H1 (cell line): ENCODE measurements at regions not wholly inside any gene's neighbourhood (a gene's known extent, or its start where the extent isn't known, plus 50 kb on each side); places are given as distances from the start of the nearest gene placed in this dataset.

Source experiments
- POLR2A ChIP-seq, 2 experiments: IDR thresholded peaks; 1 replicate in 1 of 2; 2 replicates in 1 of 2; pipeline ENCODE4 v1.6.1; 2011; ENCODE audit warnings: low read depth in 2 of 2, low read length in 2 of 2, mild to moderate bottlenecking in 2 of 2; ENCODE audit errors: control extremely low read depth in 1 of 2
- TF ChIP-seq, protein P1 (sequence below): fragments of 300-600 bp; sonication (generic); IDR thresholded peaks from 2 replicates; pipeline ENCODE4 v1.7.1; 2012; ENCODE audit warnings: low read length, moderate library complexity, mild to moderate bottlenecking, inconsistent platforms; ENCODE audit not compliant: insufficient replicate concordance

DNA sequence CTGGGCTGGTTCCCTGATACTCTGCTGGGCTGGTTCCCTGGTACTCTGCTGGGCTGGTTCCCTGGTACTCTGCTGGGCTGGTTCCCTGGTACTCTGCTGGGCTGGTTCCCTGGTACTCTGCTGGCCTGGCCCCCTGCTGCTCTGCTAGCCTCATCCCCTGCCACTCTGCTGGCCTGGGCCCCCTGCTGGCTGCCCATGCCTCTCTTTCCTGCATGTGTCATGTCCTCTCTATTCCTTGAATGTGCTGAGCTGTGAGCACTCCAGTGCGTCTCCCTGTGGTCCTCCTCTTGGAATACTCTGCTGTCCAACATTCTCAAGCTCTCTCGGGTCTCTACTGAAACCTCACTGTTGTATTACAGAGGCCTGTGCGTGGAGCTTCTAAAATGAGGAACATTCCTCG, 216.3 kb downstream of the RNF144A start (continued):
- TF ChIP-seq, protein P1, sequence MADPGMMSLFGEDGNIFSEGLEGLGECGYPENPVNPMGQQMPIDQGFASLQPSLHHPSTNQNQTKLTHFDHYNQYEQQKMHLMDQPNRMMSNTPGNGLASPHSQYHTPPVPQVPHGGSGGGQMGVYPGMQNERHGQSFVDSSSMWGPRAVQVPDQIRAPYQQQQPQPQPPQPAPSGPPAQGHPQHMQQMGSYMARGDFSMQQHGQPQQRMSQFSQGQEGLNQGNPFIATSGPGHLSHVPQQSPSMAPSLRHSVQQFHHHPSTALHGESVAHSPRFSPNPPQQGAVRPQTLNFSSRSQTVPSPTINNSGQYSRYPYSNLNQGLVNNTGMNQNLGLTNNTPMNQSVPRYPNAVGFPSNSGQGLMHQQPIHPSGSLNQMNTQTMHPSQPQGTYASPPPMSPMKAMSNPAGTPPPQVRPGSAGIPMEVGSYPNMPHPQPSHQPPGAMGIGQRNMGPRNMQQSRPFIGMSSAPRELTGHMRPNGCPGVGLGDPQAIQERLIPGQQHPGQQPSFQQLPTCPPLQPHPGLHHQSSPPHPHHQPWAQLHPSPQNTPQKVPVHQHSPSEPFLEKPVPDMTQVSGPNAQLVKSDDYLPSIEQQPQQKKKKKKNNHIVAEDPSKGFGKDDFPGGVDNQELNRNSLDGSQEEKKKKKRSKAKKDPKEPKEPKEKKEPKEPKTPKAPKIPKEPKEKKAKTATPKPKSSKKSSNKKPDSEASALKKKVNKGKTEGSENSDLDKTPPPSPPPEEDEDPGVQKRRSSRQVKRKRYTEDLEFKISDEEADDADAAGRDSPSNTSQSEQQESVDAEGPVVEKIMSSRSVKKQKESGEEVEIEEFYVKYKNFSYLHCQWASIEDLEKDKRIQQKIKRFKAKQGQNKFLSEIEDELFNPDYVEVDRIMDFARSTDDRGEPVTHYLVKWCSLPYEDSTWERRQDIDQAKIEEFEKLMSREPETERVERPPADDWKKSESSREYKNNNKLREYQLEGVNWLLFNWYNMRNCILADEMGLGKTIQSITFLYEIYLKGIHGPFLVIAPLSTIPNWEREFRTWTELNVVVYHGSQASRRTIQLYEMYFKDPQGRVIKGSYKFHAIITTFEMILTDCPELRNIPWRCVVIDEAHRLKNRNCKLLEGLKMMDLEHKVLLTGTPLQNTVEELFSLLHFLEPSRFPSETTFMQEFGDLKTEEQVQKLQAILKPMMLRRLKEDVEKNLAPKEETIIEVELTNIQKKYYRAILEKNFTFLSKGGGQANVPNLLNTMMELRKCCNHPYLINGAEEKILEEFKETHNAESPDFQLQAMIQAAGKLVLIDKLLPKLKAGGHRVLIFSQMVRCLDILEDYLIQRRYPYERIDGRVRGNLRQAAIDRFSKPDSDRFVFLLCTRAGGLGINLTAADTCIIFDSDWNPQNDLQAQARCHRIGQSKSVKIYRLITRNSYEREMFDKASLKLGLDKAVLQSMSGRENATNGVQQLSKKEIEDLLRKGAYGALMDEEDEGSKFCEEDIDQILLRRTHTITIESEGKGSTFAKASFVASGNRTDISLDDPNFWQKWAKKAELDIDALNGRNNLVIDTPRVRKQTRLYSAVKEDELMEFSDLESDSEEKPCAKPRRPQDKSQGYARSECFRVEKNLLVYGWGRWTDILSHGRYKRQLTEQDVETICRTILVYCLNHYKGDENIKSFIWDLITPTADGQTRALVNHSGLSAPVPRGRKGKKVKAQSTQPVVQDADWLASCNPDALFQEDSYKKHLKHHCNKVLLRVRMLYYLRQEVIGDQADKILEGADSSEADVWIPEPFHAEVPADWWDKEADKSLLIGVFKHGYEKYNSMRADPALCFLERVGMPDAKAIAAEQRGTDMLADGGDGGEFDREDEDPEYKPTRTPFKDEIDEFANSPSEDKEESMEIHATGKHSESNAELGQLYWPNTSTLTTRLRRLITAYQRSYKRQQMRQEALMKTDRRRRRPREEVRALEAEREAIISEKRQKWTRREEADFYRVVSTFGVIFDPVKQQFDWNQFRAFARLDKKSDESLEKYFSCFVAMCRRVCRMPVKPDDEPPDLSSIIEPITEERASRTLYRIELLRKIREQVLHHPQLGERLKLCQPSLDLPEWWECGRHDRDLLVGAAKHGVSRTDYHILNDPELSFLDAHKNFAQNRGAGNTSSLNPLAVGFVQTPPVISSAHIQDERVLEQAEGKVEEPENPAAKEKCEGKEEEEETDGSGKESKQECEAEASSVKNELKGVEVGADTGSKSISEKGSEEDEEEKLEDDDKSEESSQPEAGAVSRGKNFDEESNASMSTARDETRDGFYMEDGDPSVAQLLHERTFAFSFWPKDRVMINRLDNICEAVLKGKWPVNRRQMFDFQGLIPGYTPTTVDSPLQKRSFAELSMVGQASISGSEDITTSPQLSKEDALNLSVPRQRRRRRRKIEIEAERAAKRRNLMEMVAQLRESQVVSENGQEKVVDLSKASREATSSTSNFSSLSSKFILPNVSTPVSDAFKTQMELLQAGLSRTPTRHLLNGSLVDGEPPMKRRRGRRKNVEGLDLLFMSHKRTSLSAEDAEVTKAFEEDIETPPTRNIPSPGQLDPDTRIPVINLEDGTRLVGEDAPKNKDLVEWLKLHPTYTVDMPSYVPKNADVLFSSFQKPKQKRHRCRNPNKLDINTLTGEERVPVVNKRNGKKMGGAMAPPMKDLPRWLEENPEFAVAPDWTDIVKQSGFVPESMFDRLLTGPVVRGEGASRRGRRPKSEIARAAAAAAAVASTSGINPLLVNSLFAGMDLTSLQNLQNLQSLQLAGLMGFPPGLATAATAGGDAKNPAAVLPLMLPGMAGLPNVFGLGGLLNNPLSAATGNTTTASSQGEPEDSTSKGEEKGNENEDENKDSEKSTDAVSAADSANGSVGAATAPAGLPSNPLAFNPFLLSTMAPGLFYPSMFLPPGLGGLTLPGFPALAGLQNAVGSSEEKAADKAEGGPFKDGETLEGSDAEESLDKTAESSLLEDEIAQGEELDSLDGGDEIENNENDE = no peak
- TF ChIP-seq POLR2A (IDR thresholded peaks at IDR 0.05; ENCODE audit: control extremely low read depth in 1 of 2, low read depth in 2 of 2, low read length in 2 of 2) = no peak
